Adrenal gland (tissue), 9 donors: ENCODE measurements at regions not wholly inside any gene's neighbourhood (a gene's known extent, or its start where the extent isn't known, plus 50 kb on each side); places are given as distances from the start of the nearest gene placed in this dataset.

ENCODE experiments used
- DNase-seq, 7 donors: peaks; one replicate each; pipeline ENCODE4 v3.0.0-alpha.2; 2019 to 2020
- H3K27ac ChIP-seq, 5 donors: fragments of 200-600 bp; sonication (generic) in 4 of 5; 1 replicate in 3 of 5; 2 replicates in 2 of 5; pipeline versions ENCODE4 v1.5.1 to v1.8.0; 2016 to 2020; ENCODE audit warnings: mild to moderate bottlenecking in 1 of 5
- H3K27me3 ChIP-seq: fragments of 200-600 bp; 2 replicates; pipeline ENCODE4 v1.8.0; 2021
- H3K36me3 ChIP-seq, 2 donors: fragments of 200-600 bp; replicated peaks in 1 of 2; 1 replicate in 1 of 2; 2 replicates in 1 of 2; pipeline versions ENCODE4 v1.5.1 to v1.8.0; 2018 to 2022
- H3K4me1 ChIP-seq, 2 donors: fragments of 200-600 bp; replicated peaks in 1 of 2; 1 replicate in 1 of 2; 2 replicates in 1 of 2; pipeline versions ENCODE4 v1.5.1 to v1.8.0; 2018 to 2021
- H3K4me3 ChIP-seq, 4 donors: fragments of 200-600 bp; sonication (generic) in 3 of 4; one replicate each; pipeline ENCODE4 v1.5.1; 2016 to 2018
- H3K9me3 ChIP-seq, 3 donors: fragments of 200-600 bp; sonication (generic) in 1 of 3; replicated peaks in 1 of 3; 1 replicate in 2 of 3; 2 replicates in 1 of 3; pipeline versions ENCODE4 v1.5.1 to v1.8.0; 2016 to 2021
- POLR2A ChIP-seq, 2 donors: fragments of 450-650 bp; IDR thresholded peaks; one replicate each; pipeline ENCODE4 v1.6.1; 2017; ENCODE audit warnings: antibody characterized with exemption in 2 of 2, mild to moderate bottlenecking in 2 of 2, moderate library complexity in 1 of 2
- WGBS, 4 donors: extraction: QIAGEN DNeasy Blood & Tissue Kit in 2 of 4; methylation state at CpG; one replicate each; pipeline versions ENCODE4 v1.1.5 to v1.1.7; 2013 to 2017; 5-methylcytosine and 5-hydroxymethylcytosine counted together
- intact Hi-C, 2 donors: fragments of 100-400 bp; cut with DNase I; formaldehyde crosslinking; loops; one replicate each; pipeline versions ENCODE4 v1.14.1 to v1.15.0; 2022 to 2023
- TF ChIP-seq, protein P1 (sequence below), 6 experiments: fragments of 450-650 bp in 4 of 6; fragments of 200-600 bp in 2 of 6; sonication (generic) in 1 of 6; IDR thresholded peaks; 1 replicate in 5 of 6; 2 replicates in 1 of 6; pipeline versions ENCODE4 v1.5.1 to v1.8.0; 2016 to 2021; ENCODE audit warnings: antibody characterized with exemption in 6 of 6, mild to moderate bottlenecking in 2 of 6, moderate library complexity in 1 of 6
- donor health status: healthy with polysubstance abuse.
- donor health status: Bipolar disorder and iron deficiency.
- donor health status: DM: yes; HTN: yes; CAD: no.
- donor health status: DM: no; HTN: no; CAD: no.
- donor health status: DM: no; HTN: no; CAD: no.

DNA sequence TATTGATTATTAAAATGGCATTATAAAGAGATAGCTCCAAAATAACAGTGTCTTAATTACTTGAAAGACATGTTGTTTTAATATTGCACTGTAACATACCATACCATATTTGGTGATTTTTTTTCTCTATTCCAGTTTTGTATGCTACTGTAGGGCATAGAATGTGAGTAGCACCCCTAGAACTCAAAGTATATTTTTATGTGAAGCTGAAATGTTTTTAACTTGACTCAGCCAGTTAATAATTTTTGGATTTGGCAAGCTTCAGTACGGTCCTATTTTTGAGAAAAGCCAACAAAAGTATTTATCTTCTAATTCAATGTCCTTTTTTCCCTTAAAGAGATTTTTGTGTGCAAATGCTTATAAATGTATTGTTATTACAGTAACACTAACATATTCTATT, 593.8 kb downstream of the USP25 start:
- intact Hi-C loops, result no loop called here
- DNase-seq, result no peak

DNA sequence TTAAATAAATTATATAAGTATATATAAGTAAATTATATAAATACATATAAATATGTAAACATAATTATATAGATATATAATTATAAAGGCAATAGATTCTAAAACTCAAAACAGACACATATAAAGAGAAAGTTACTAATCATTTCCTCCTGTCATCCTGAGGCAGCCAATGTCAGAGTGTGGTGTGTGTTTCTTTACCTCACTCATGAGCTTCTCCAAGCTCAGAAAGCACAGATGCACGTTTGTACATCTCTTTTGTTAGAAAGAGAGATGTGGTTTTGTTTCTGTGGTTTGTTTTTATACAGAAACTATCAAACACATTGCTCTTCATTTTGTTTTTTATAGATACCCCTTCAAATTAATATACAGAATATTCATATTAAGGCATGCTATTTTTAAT, 594.8 kb downstream of the USP25 start:
- peaks cover 0 to 1% of the 10 kb centered on the region in 2 donors for H3K4me1 ChIP-seq
- H3K4me3 ChIP-seq, result no peak overlapping the region
- DNase-seq, result no peak
- H3K27ac ChIP-seq, result no peak overlapping the region
- H3K36me3 ChIP-seq, result no peaks in the 10 kb centered on the region
- intact Hi-C loops, result loop anchor here in 1 of 2 donors (5.0 kb wide), 1 partner anchor 242 kb away; no protein-coding TSS in a partner anchor
- no peaks in the 10 kb centered on the region for H3K27me3 ChIP-seq
- H3K9me3 ChIP-seq, result no peaks in the 10 kb centered on the region
- no peak for TF ChIP-seq POLR2A (IDR thresholded peaks at IDR 0.05)
- TF ChIP-seq, protein P1, sequence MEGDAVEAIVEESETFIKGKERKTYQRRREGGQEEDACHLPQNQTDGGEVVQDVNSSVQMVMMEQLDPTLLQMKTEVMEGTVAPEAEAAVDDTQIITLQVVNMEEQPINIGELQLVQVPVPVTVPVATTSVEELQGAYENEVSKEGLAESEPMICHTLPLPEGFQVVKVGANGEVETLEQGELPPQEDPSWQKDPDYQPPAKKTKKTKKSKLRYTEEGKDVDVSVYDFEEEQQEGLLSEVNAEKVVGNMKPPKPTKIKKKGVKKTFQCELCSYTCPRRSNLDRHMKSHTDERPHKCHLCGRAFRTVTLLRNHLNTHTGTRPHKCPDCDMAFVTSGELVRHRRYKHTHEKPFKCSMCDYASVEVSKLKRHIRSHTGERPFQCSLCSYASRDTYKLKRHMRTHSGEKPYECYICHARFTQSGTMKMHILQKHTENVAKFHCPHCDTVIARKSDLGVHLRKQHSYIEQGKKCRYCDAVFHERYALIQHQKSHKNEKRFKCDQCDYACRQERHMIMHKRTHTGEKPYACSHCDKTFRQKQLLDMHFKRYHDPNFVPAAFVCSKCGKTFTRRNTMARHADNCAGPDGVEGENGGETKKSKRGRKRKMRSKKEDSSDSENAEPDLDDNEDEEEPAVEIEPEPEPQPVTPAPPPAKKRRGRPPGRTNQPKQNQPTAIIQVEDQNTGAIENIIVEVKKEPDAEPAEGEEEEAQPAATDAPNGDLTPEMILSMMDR (IDR thresholded peaks at IDR 0.05), result no peak
- WGBS, 4 donors, result 41 to 51% (median 48%) methylated on average over 1 of the region's 1 CpG

More for the DNA sequence above, 593.8 kb downstream of the USP25 start:
- Histone ChIP-seq H3K4me3 (no peak overlapping the region), H3K27ac (no peak overlapping the region), H3K27me3 (no peaks in the 10 kb centered on the region), H3K4me1 (no peaks in the 10 kb centered on the region), H3K36me3 (no peaks in the 10 kb centered on the region), H3K9me3 (no peaks in the 10 kb centered on the region)
- 51 to 61% (median 56%) methylated on average over 1 of the region's 1 CpG for WGBS, 4 donors
- TF ChIP-seq, protein P1 (IDR thresholded peaks at IDR 0.05), result no peak
- TF ChIP-seq POLR2A (IDR thresholded peaks at IDR 0.05), result no peak

DNA sequence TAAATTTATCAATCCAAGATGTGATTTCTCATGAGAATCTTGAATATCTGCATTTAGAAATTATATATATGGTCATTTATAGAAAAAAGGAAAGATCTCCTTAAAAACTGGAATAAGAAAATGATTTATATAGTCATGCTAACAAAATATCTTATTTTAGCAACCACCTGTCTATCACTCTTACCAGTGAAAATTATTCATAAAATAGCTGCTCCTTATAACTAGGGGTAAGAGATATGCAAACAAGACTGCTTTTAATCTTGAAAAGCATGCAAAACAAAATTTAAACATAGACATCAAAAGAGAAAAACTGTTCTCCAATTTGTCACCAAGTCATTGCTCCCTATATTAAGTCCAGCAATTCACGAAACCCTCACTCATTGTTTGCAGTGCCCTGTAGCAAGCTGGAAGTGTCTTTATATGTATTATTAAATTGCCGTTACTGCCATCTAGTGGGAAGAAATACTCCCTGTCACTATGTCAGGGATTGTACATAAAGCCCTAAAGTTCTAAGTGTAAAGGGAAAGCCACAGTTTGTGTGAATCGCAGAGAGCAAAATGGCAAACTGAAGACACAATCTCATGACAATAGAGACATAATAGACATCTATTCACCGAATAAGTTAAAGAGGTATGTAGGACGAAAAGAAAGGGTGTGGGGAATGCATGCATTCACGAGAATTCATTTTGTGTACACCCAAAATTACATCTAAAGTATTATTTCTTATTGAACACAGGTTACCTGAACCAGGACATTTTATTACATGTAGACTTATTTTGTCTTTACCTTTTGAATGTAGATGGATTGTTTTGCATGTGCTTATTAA, 600.5 kb downstream of the USP25 start:
- Histone ChIP-seq H3K27ac (peak overlapping the region in 1 of 5 donors; percentile 15), H3K9me3 (no peaks in the 10 kb centered on the region), H3K4me1 (peaks cover 0 to 4% of the 10 kb centered on the region in 2 donors), H3K36me3 (no peaks in the 10 kb centered on the region), H3K27me3 (no peaks in the 10 kb centered on the region), H3K4me3 (no peak overlapping the region)
- 20 to 31% (median 27%) methylated on average over 6 of the region's 6 CpGs for WGBS, 4 donors
- DNase-seq, result peak in 6 of 7 donors; percentile 25 to 55 (median 34)
- TF ChIP-seq, protein P1 (IDR thresholded peaks at IDR 0.05), result peak; percentile 67 to 84 (median 79)
- TF ChIP-seq POLR2A (IDR thresholded peaks at IDR 0.05), result no peak
- intact Hi-C loops, result loop anchor here in 1 of 2 donors (10.0 kb wide), 1 partner anchor 245 kb away; no protein-coding TSS in a partner anchor

DNA sequence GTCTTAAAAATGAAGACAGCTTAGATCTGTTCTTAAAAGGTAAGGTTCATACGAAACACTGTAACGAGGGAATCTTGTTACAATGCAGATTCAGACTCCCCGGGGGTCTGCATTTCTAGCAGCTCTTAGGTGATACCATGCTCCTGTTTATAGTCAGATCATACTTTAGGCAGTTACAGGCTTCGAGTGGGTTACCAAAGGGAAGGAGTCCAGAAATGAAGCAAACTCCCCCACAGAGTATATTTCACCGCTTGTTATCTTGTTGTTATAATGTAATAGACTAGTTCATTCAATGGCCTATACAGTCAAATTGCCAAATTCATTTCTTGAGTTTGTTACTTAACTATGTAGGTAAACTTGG, 601.1 kb downstream of the USP25 start:
- Histone ChIP-seq H3K4me1 (peaks cover 0 to 4% of the 10 kb centered on the region in 2 donors), H3K36me3 (no peaks in the 10 kb centered on the region), H3K4me3 (no peak overlapping the region), H3K9me3 (no peaks in the 10 kb centered on the region), H3K27ac (no peak overlapping the region), H3K27me3 (no peaks in the 10 kb centered on the region)
- TF ChIP-seq, protein P1 (IDR thresholded peaks at IDR 0.05), result no peak
- no peak for TF ChIP-seq POLR2A (IDR thresholded peaks at IDR 0.05)
- WGBS, 4 donors, result 75 to 81% (median 77%) methylated on average over 5 of the region's 5 CpGs
- DNase-seq, result no peak
- intact Hi-C loops, result loop anchor here in 1 of 2 donors (10.0 kb wide), 1 partner anchor 246 kb away; no protein-coding TSS in a partner anchor
